Left ventricle myocardium inferior (tissue), 1 donor: ENCODE measurements at regions not wholly inside any gene's neighbourhood (a gene's known extent, or its start where the extent isn't known, plus 50 kb on each side); places are given as distances from the start of the nearest gene placed in this dataset.

Source experiments
- DNase-seq: peaks from one replicate; pipeline ENCODE4 v3.0.0-alpha.2; 2020
- H3K27ac ChIP-seq: fragments of 200-600 bp; replicated peaks from 2 replicates; pipeline ENCODE4 v1.8.0; 2021
- H3K27me3 ChIP-seq: fragments of 200-600 bp; 2 replicates; pipeline ENCODE4 v1.8.0; 2021; ENCODE audit warnings: low read depth
- H3K36me3 ChIP-seq: fragments of 200-600 bp; 2 replicates; pipeline ENCODE4 v1.8.0; 2021
- H3K4me1 ChIP-seq: fragments of 200-600 bp; 2 replicates; pipeline ENCODE4 v1.8.0; 2021
- H3K4me3 ChIP-seq: fragments of 200-600 bp; 2 replicates; pipeline ENCODE4 v1.8.0; 2021; ENCODE audit warnings: mild to moderate bottlenecking, moderate library complexity
- H3K9me3 ChIP-seq: fragments of 200-600 bp; replicated peaks from 2 replicates; pipeline ENCODE4 v1.8.0; 2021
- CTCF ChIP-seq: fragments of 200-600 bp; IDR thresholded peaks from 2 replicates; pipeline ENCODE4 v1.8.0; 2021; ENCODE audit warnings: antibody characterized with exemption, mild to moderate bottlenecking, borderline replicate concordance
- intact Hi-C: fragments of 100-400 bp; cut with micrococcal nuclease; formaldehyde crosslinking; loops from one replicate; pipeline ENCODE4 v1.11.0; 2022
- donor health status: DM: no; HTN: yes; CAD: no; lungs with severe emphysema.

GRCh38 chr3:130627882-130628281 lies 110.9 kb downstream of the COL6A6 start:
- H3K36me3 ChIP-seq = no peaks in the 10 kb centered on the region
- no peak for DNase-seq
- intact Hi-C loops = no loop called here
- H3K27me3 ChIP-seq = no peaks in the 10 kb centered on the region
- H3K27ac ChIP-seq = no peak overlapping the region
- no peak for TF ChIP-seq CTCF
- H3K9me3 ChIP-seq = no peaks in the 10 kb centered on the region
- H3K4me1 ChIP-seq = no peaks in the 10 kb centered on the region
- H3K4me3 ChIP-seq = no peak overlapping the region
